C4-2B (cell line): ENCODE measurements at regions not wholly inside any gene's neighbourhood (a gene's known extent, or its start where the extent isn't known, plus 50 kb on each side); places are given as distances from the start of the nearest gene placed in this dataset.
"Not testable (repeated sequence)": the region's sequence is repeated elsewhere in the genome, so short reads cannot be mapped to it uniquely, and the experiment has no call there.

Experiments used
- H3K27ac ChIP-seq: fragments of 450-650 bp; 2 replicates; pipeline ENCODE4 v1.5.1; 2017
- CTCF ChIP-seq: fragments of 450-650 bp; conservative IDR thresholded peaks from 2 replicates; pipeline ENCODE4 v1.5.1; 2017; ENCODE audit warnings: mild to moderate bottlenecking
- ZFX ChIP-seq: fragments of 450-650 bp; IDR thresholded peaks from 2 replicates; pipeline ENCODE4 v1.6.1; 2017

- H3K27ac ChIP-seq = no peak overlapping the region
- TF ChIP-seq ZFX (no peak), CTCF (no peak)
Observed at GRCh38 chr2:16241166-16242160, 301.1 kb downstream of the MYCN start.

GRCh38 chr2:16240402-16240801 lies 300.1 kb downstream of the MYCN start:
- H3K27ac ChIP-seq = no peak overlapping the region
- TF ChIP-seq CTCF = no peak
- TF ChIP-seq ZFX = no peak

GRCh38 chr2:16239296-16239850 lies 299.0 kb downstream of the MYCN start:
- no peak overlapping the region for H3K27ac ChIP-seq
- TF ChIP-seq CTCF = no peak
- TF ChIP-seq ZFX = no peak

GRCh38 chr2:16238786-16239185 lies 298.4 kb downstream of the MYCN start:
- no peak for TF ChIP-seq CTCF
- TF ChIP-seq ZFX = no peak
- no peak overlapping the region for H3K27ac ChIP-seq

- H3K27ac ChIP-seq = no peak overlapping the region
- TF ChIP-seq CTCF (no peak), ZFX (no peak)
Observed at GRCh38 chr2:16238001-16238761, 297.8 kb downstream of the MYCN start.

- H3K27ac ChIP-seq = no peak overlapping the region
- TF ChIP-seq CTCF (no peak), ZFX (no peak)
Observed at GRCh38 chr2:16235747-16236146, 295.4 kb downstream of the MYCN start.

GRCh38 chr2:16235291-16235690 lies 294.9 kb downstream of the MYCN start:
- H3K27ac ChIP-seq = not testable (repeated sequence)
